ENCODE measurements at regions not wholly inside any gene's neighbourhood (a gene's known extent, or its start where the extent isn't known, plus 50 kb on each side); places are given as distances from the start of the nearest gene placed in this dataset.

GRCh38 chr9:84393266-84393950 is 52.9 kb upstream of the SLC28A3 start:
- DNase-seq: no peak

GRCh38 chr9:84394036-84394435 is 53.5 kb upstream of the SLC28A3 start:
- no peak for DNase-seq

- DNase-seq: peak; percentile 76
These were observed 56.7 kb upstream of the SLC28A3 start for GRCh38 chr9:84397151-84397728.

- no peak for DNase-seq
These were observed 57.3 kb upstream of the SLC28A3 start for GRCh38 chr9:84397822-84398221.

- no peak for DNase-seq
These were observed 62.0 kb upstream of the SLC28A3 start for GRCh38 chr9:84402517-84402916.

- no peak for DNase-seq
These were observed 62.7 kb upstream of the SLC28A3 start for GRCh38 chr9:84403288-84403687.

GRCh38 chr9:84404095-84404686 is 63.6 kb upstream of the SLC28A3 start:
- DNase-seq: no peak

- no peak for DNase-seq
These were observed 65.1 kb upstream of the SLC28A3 start for GRCh38 chr9:84405667-84406066.

- DNase-seq: no peak
These were observed 67.9 kb upstream of the SLC28A3 start for GRCh38 chr9:84408416-84408815.

GRCh38 chr9:84411683-84412267 is 71.2 kb upstream of the SLC28A3 start:
- no peak for DNase-seq

- DNase-seq: no peak
These were observed 72.1 kb upstream of the SLC28A3 start for GRCh38 chr9:84412654-84413053.

- DNase-seq: no peak
These were observed 72.7 kb upstream of the SLC28A3 start for GRCh38 chr9:84413301-84413700.

GRCh38 chr9:84419031-84419602 is 78.6 kb upstream of the SLC28A3 start:
- no peak for DNase-seq

- no peak for DNase-seq
These were observed 84.4 kb upstream of the SLC28A3 start for GRCh38 chr9:84424931-84425330.

- DNase-seq: no peak
These were observed 92.2 kb upstream of the SLC28A3 start for GRCh38 chr9:84432746-84433145.

- DNase-seq: peak; percentile 7
These were observed 95.3 kb upstream of the SLC28A3 start for GRCh38 chr9:84435902-84436301.

- DNase-seq: peak; percentile 59
These were observed 96.0 kb upstream of the SLC28A3 start for GRCh38 chr9:84436386-84437109.

- no peak for DNase-seq
These were observed 97.8 kb upstream of the SLC28A3 start for GRCh38 chr9:84438391-84438790.

GRCh38 chr9:84439250-84439649 is 98.7 kb upstream of the SLC28A3 start:
- DNase-seq: no peak

- no peak for DNase-seq
These were observed 102.2 kb upstream of the SLC28A3 start for GRCh38 chr9:84442712-84443111.

GRCh38 chr9:84445737-84446136 is 105.2 kb upstream of the SLC28A3 start:
- no peak for DNase-seq

- DNase-seq: no peak
These were observed 106.7 kb upstream of the SLC28A3 start for GRCh38 chr9:84447305-84447704.

GRCh38 chr9:84450029-84450428 is 109.5 kb upstream of the SLC28A3 start:
- DNase-seq: no peak
